HEK293T (cell line): ENCODE measurements at regions not wholly inside any gene's neighbourhood (a gene's known extent, or its start where the extent isn't known, plus 50 kb on each side); places are given as distances from the start of the nearest gene placed in this dataset.

Experiments used
- BHLHE40 ChIP-seq: fragments of 450-650 bp; IDR thresholded peaks from 2 replicates; pipeline ENCODE4 v1.6.1; 2016; ENCODE audit warnings: mild to moderate bottlenecking, moderate library complexity, borderline replicate concordance
- CTBP1 ChIP-seq: fragments of 450-650 bp; IDR thresholded peaks from 2 replicates; pipeline ENCODE4 v1.6.1; 2016; ENCODE audit warnings: borderline replicate concordance
- ELF4 ChIP-seq: fragments of 450-650 bp; IDR thresholded peaks from 2 replicates; pipeline ENCODE4 v1.6.1; 2017; ENCODE audit warnings: antibody characterized with exemption
- FOXA1 ChIP-seq: fragments of 450-650 bp; IDR thresholded peaks from 2 replicates; pipeline ENCODE4 v1.6.1; 2016; ENCODE audit warnings: mild to moderate bottlenecking
- FOXK2 ChIP-seq: fragments of 450-650 bp; IDR thresholded peaks from 2 replicates; pipeline ENCODE4 v1.6.1; 2016; ENCODE audit warnings: mild to moderate bottlenecking
- FOXM1 ChIP-seq: fragments of 450-650 bp; IDR thresholded peaks from 2 replicates; pipeline ENCODE4 v1.6.1; 2017; ENCODE audit warnings: mild to moderate bottlenecking, borderline replicate concordance
- HDGF ChIP-seq: fragments of 450-650 bp; IDR thresholded peaks from 2 replicates; pipeline ENCODE4 v1.6.1; 2017; ENCODE audit warnings: antibody characterized with exemption, borderline replicate concordance
- LEF1 ChIP-seq: fragments of 450-650 bp; IDR thresholded peaks from 2 replicates; pipeline ENCODE4 v1.6.1; 2017; ENCODE audit warnings: mild to moderate bottlenecking, borderline replicate concordance
- SP1 ChIP-seq: fragments of 450-650 bp; IDR thresholded peaks from 2 replicates; pipeline ENCODE4 v1.6.1; 2017
- SUZ12 ChIP-seq: fragments of 450-650 bp; IDR thresholded peaks from 2 replicates; pipeline ENCODE4 v1.6.1; 2016; ENCODE audit warnings: mild to moderate bottlenecking
- TARDBP ChIP-seq: fragments of 450-650 bp; IDR thresholded peaks from 2 replicates; pipeline ENCODE4 v1.6.1; 2016
- TF ChIP-seq, protein P1 (sequence below): fragments of 450-650 bp; IDR thresholded peaks from 2 replicates; pipeline ENCODE4 v1.6.1; 2016

DNA sequence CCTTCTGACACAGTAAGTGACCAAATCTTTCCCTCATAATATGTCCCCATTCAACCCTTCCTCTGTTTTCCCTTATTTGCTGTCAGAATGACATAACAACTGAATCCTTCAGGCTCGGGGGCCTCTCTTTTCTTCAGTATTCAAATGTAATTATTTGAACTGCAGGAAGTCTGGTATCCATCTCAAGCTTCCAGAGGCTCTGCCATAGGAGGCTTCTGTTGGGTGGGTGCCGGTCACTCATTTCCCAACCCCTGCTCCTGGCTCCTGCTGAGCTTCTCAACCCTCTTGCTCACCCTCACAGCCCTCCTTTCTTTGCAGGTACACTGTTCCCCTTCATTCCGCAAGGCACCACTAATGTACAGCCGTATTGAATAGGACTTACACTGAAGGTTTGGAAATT is 151.8 kb upstream of the MAP3K1 start:
- TF ChIP-seq ELF4 (no peak), HDGF (no peak), SP1 (no peak), CTBP1 (no peak), FOXM1 (no peak), LEF1 (no peak), FOXK2 (no peak), FOXA1 (no peak), BHLHE40 (no peak), SUZ12 (no peak), TARDBP (no peak)
- TF ChIP-seq, protein P1, sequence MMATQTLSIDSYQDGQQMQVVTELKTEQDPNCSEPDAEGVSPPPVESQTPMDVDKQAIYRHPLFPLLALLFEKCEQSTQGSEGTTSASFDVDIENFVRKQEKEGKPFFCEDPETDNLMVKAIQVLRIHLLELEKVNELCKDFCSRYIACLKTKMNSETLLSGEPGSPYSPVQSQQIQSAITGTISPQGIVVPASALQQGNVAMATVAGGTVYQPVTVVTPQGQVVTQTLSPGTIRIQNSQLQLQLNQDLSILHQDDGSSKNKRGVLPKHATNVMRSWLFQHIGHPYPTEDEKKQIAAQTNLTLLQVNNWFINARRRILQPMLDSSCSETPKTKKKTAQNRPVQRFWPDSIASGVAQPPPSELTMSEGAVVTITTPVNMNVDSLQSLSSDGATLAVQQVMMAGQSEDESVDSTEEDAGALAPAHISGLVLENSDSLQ, result no peak
